GM23338 (cell line): ENCODE measurements at regions not wholly inside any gene's neighbourhood (a gene's known extent, or its start where the extent isn't known, plus 50 kb on each side); places are given as distances from the start of the nearest gene placed in this dataset.

ENCODE experiments used
- ATAC-seq: fragments of 200-7000 bp; cut with Tn5 transposase; 3 replicates; pipeline ENCODE4 v1.9.1; 2020
- DNase-seq: peaks from one replicate; pipeline ENCODE4 v3.0.0-alpha.2; 2015; ENCODE audit warnings: low spot score
- H2AFZ ChIP-seq: fragments of 200-600 bp; sonication (generic); 2 replicates; pipeline ENCODE4 v1.8.0; 2016; ENCODE audit warnings: antibody characterized with exemption, mild to moderate bottlenecking, moderate library complexity
- H3F3A ChIP-seq: fragments of 200-600 bp; sonication (generic); replicated peaks from 2 replicates; pipeline ENCODE4 v1.8.0; 2017; ENCODE audit warnings: antibody characterized with exemption, mixed run types, low read depth
- H3K27ac ChIP-seq: fragments of 200-600 bp; sonication (generic); 2 replicates; pipeline ENCODE4 v1.6.1; 2016; ENCODE audit warnings: low read depth
- H3K27me3 ChIP-seq: fragments of 200-600 bp; sonication (generic); 2 replicates; pipeline ENCODE4 v1.8.0; 2016; ENCODE audit warnings: mild to moderate bottlenecking, mixed run types, moderate library complexity; ENCODE audit not compliant: insufficient read depth
- H3K36me3 ChIP-seq: fragments of 200-600 bp; sonication (generic); 2 replicates; pipeline ENCODE4 v1.8.0; 2016; ENCODE audit warnings: mild to moderate bottlenecking; ENCODE audit not compliant: insufficient read depth
- H3K4me1 ChIP-seq: fragments of 200-600 bp; sonication (generic); 2 replicates; pipeline ENCODE4 v1.8.0; 2016; ENCODE audit warnings: mild to moderate bottlenecking, moderate library complexity; ENCODE audit not compliant: insufficient read depth
- H3K4me2 ChIP-seq: fragments of 200-600 bp; sonication (generic); 2 replicates; pipeline ENCODE4 v1.7.1; 2017; ENCODE audit warnings: mixed run types
- H3K4me3 ChIP-seq: fragments of 200-600 bp; sonication (generic); 2 replicates; pipeline ENCODE4 v1.6.1; 2016; ENCODE audit warnings: mixed run types
- H3K79me2 ChIP-seq: fragments of 200-600 bp; sonication (generic); replicated peaks from 2 replicates; pipeline ENCODE4 v1.8.0; 2017; ENCODE audit warnings: mild to moderate bottlenecking; ENCODE audit not compliant: insufficient read depth
- H3K9me2 ChIP-seq: fragments of 200-600 bp; sonication (generic); 2 replicates; pipeline ENCODE4 v1.8.0; 2017; ENCODE audit not compliant: insufficient read depth
- H4K20me1 ChIP-seq: fragments of 200-600 bp; sonication (generic); replicated peaks from 2 replicates; pipeline ENCODE4 v1.8.0; 2017; ENCODE audit warnings: mild to moderate bottlenecking; ENCODE audit not compliant: insufficient read depth
- H3K27ac Mint-ChIP-seq: 2 replicates; pipeline ENCODE4 v1.8.0; 2020; ENCODE audit warnings: inconsistent platforms, mild to moderate bottlenecking, moderate library complexity, mixed read lengths
- H3K27me3 Mint-ChIP-seq: 3 replicates; pipeline ENCODE4 v1.8.0; 2022; ENCODE audit warnings: low read depth, mild to moderate bottlenecking, moderate library complexity, mixed read lengths, inconsistent platforms; ENCODE audit not compliant: insufficient read depth, poor library complexity
- H3K36me3 Mint-ChIP-seq: 3 replicates; pipeline ENCODE4 v1.8.0; 2021; ENCODE audit warnings: low read depth, mild to moderate bottlenecking, inconsistent platforms, moderate library complexity, mixed read lengths
- H3K4me1 Mint-ChIP-seq: 3 replicates; pipeline ENCODE4 v1.8.0; 2020; ENCODE audit warnings: mild to moderate bottlenecking, inconsistent platforms, mixed read lengths
- H3K4me3 Mint-ChIP-seq: 3 replicates; pipeline ENCODE4 v1.8.0; 2021; ENCODE audit warnings: moderate library complexity, mild to moderate bottlenecking, inconsistent platforms, mixed read lengths
- H3K9me3 Mint-ChIP-seq: 3 replicates; pipeline ENCODE4 v1.8.0; 2020; ENCODE audit warnings: moderate library complexity, mild to moderate bottlenecking, inconsistent platforms, mixed read lengths
- CREB1 ChIP-seq: fragments of 250-450 bp; sonication (Bioruptor Pico); IDR thresholded peaks from 2 replicates; pipeline ENCODE4 v1.5.0; 2020; ENCODE audit warnings: low read depth, mild to moderate bottlenecking, moderate library complexity
- ETS1 ChIP-seq: IDR thresholded peaks from 2 replicates; pipeline ENCODE4 v1.6.1; 2016; ENCODE audit warnings: antibody characterized with exemption
- EZH2 ChIP-seq: fragments of 200-600 bp; sonication (generic); IDR thresholded peaks from one replicate; pipeline ENCODE4 v1.8.0; 2017; ENCODE audit warnings: antibody characterized with exemption, mild to moderate bottlenecking, low read depth; ENCODE audit not compliant: unreplicated experiment
- EZH2phosphoT487 ChIP-seq: fragments of 200-600 bp; sonication (generic); IDR thresholded peaks from one replicate; pipeline ENCODE4 v1.8.1; 2018; ENCODE audit warnings: antibody characterized with exemption; ENCODE audit not compliant: unreplicated experiment
- NANOG ChIP-seq: IDR thresholded peaks from 2 replicates; pipeline ENCODE4 v1.6.1; 2016; ENCODE audit warnings: antibody characterized with exemption, borderline replicate concordance
- POLR2AphosphoS5 ChIP-seq: IDR thresholded peaks from 2 replicates; pipeline ENCODE4 v1.6.1; 2016; ENCODE audit warnings: antibody characterized with exemption, low read depth
- STAT1 ChIP-seq: IDR thresholded peaks from one replicate; pipeline ENCODE4 v1.6.1; 2016; ENCODE audit warnings: antibody characterized with exemption; ENCODE audit not compliant: unreplicated experiment
- ZNF114 ChIP-seq: fragments of 250-450 bp; sonication (Bioruptor Pico); IDR thresholded peaks from 2 replicates; pipeline ENCODE4 v1.5.0; 2020; ENCODE audit warnings: mild to moderate bottlenecking, moderate library complexity
- ZNF331 ChIP-seq: fragments of 250-450 bp; sonication (Bioruptor Pico); IDR thresholded peaks from 2 replicates; pipeline ENCODE4 v1.5.0; 2020; ENCODE audit warnings: low read depth, mild to moderate bottlenecking, moderate library complexity
- TF ChIP-seq, protein P1 (sequence below): IDR thresholded peaks from one replicate; pipeline ENCODE4 v1.6.1; 2018; ENCODE audit warnings: antibody characterized with exemption; ENCODE audit not compliant: unreplicated experiment

DNA sequence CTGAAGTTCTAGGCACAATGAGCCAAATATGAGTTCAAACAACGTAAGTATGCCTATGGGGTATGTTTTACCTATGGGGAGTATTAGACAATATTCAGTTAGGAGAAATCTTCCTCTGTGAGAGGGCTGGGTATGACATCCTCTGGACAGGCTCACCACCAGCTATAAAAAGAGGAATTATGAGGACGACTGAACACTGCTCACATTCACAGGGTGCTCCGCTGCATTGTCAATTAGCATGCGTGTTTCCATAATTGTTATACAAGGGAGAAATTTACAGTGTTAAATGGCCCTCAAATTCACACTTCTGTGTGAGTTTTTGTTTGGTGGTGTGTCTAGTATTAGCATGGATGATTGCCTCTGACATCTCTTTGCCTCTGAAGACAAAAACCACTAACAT is 700.4 kb downstream of the BCL11A start:
- H3K9me2 ChIP-seq = no peaks in the 10 kb centered on the region
- no peak overlapping the region for H3K27ac ChIP-seq
- Mint-ChIP-seq H3K27me3 (peaks cover 1% of the 10 kb centered on the region), H3K4me3 (no peak overlapping the region), H3K4me1 (peaks cover 2% of the 10 kb centered on the region; the same call in 1 of the 3 replicates), H3K9me3 (no peaks in the 10 kb centered on the region), H3K27ac (no peak overlapping the region), H3K36me3 (no peaks in the 10 kb centered on the region)
- H3K4me2 ChIP-seq = no peak overlapping the region
- DNase-seq = no peak
- no peak overlapping the region for H2AFZ ChIP-seq
- H3F3A ChIP-seq = no peaks in the 10 kb centered on the region
- no peaks in the 10 kb centered on the region for H3K36me3 ChIP-seq
- ATAC-seq = no peak
- no peaks in the 10 kb centered on the region for H4K20me1 ChIP-seq
- no peaks in the 10 kb centered on the region for H3K4me1 ChIP-seq
- H3K4me3 ChIP-seq = no peak overlapping the region
- TF ChIP-seq STAT1 (no peak), ETS1 (no peak), ZNF331 (no peak)
- TF ChIP-seq, protein P1, sequence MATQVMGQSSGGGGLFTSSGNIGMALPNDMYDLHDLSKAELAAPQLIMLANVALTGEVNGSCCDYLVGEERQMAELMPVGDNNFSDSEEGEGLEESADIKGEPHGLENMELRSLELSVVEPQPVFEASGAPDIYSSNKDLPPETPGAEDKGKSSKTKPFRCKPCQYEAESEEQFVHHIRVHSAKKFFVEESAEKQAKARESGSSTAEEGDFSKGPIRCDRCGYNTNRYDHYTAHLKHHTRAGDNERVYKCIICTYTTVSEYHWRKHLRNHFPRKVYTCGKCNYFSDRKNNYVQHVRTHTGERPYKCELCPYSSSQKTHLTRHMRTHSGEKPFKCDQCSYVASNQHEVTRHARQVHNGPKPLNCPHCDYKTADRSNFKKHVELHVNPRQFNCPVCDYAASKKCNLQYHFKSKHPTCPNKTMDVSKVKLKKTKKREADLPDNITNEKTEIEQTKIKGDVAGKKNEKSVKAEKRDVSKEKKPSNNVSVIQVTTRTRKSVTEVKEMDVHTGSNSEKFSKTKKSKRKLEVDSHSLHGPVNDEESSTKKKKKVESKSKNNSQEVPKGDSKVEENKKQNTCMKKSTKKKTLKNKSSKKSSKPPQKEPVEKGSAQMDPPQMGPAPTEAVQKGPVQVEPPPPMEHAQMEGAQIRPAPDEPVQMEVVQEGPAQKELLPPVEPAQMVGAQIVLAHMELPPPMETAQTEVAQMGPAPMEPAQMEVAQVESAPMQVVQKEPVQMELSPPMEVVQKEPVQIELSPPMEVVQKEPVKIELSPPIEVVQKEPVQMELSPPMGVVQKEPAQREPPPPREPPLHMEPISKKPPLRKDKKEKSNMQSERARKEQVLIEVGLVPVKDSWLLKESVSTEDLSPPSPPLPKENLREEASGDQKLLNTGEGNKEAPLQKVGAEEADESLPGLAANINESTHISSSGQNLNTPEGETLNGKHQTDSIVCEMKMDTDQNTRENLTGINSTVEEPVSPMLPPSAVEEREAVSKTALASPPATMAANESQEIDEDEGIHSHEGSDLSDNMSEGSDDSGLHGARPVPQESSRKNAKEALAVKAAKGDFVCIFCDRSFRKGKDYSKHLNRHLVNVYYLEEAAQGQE = no peak
- no peaks in the 10 kb centered on the region for H3K79me2 ChIP-seq
- H3K27me3 ChIP-seq = no peaks in the 10 kb centered on the region

DNA sequence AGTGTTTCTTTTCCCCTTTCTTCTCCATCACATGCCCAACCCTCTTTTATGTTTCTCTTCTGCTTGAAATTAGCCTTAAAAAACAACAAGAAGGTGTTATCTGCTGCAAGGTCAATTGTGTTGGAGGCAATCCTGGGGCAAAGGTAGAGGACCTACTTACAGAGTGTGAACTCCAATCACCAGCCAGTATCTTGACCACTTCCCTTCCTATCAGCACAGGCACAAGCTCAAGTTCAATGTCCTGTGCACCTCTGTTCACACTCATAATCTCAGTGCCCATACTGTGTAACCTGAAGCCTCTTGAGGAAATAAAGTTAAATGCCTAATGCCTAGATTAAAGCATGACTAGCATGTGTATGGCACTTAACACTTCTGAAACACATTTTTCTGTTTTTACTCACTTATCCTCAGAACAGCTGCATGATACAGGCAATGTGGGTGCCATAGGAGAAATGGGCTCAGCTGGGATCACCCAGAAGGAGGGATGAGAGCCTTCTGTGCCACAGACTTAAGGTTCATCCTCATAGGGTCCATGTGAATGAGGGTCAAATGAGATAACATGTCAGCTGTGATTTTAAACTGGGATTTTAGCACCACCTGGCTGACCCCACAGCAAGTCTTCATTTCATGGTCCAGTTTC is 701.5 kb downstream of the BCL11A start:
- H3K9me3 Mint-ChIP-seq = no peaks in the 10 kb centered on the region
- no peaks in the 10 kb centered on the region for H3K4me1 ChIP-seq
- H3K27me3 Mint-ChIP-seq = peaks cover 1% of the 10 kb centered on the region
- H3K4me1 Mint-ChIP-seq = peaks cover 2% of the 10 kb centered on the region; the same call in 1 of the 3 replicates
- no peaks in the 10 kb centered on the region for H3K79me2 ChIP-seq
- DNase-seq (no peak), ATAC-seq (no peak)
- no peak overlapping the region for H2AFZ ChIP-seq
- H3K27ac Mint-ChIP-seq = no peak overlapping the region; the same call in 1 of the 2 replicates
- no peak overlapping the region for H3K27ac ChIP-seq
- no peaks in the 10 kb centered on the region for H3K36me3 Mint-ChIP-seq
- H3K9me2 ChIP-seq = peaks cover 8% of the 10 kb centered on the region; the same call in 1 of the 2 replicates
- no peaks in the 10 kb centered on the region for H3K36me3 ChIP-seq
- no peak overlapping the region for H3K4me2 ChIP-seq
- H3K27me3 ChIP-seq = no peaks in the 10 kb centered on the region
- no peak overlapping the region for H3K4me3 ChIP-seq
- H4K20me1 ChIP-seq = no peaks in the 10 kb centered on the region
- no peaks in the 10 kb centered on the region for H3F3A ChIP-seq
- no peak overlapping the region for H3K4me3 Mint-ChIP-seq
- TF ChIP-seq STAT1 (no peak), EZH2 (no peak), POLR2AphosphoS5 (no peak), CREB1 (CRISPR knock-in tag) (no peak), ZNF114 (CRISPR knock-in tag) (no peak), NANOG (no peak), EZH2phosphoT487 (no peak)
- TF ChIP-seq, protein P1 = no peak
